HepG2 (cell line): ENCODE measurements at regions not wholly inside any gene's neighbourhood (a gene's known extent, or its start where the extent isn't known, plus 50 kb on each side); places are given as distances from the start of the nearest gene placed in this dataset.

Experiments used
- ATAC-seq: fragments of 200-7000 bp; cut with Tn5 transposase; 3 replicates; pipeline ENCODE4 v1.9.1; 2020; ENCODE audit warnings: mild to moderate bottlenecking, moderate library complexity
- BruUV-seq: library from RNA; stranded (reverse); fragments of 400-500 nt; replicated peaks from 2 replicates; lab custom pipeline; 2021; lab: Mats Ljungman, UMichigan
- CTCF ChIA-PET: fragments of 300-600 bp; formaldehyde crosslinking; extraction: SDS; loops from one replicate; lab custom pipeline; 2021; ENCODE audit warnings: low total read pairs, inconsistent platforms, low intra/inter-chr PET ratio; lab: Yijun Ruan, JAX
- POLR2A ChIA-PET: fragments of 350-600 bp; sonication (Branson Sonifier 250); formaldehyde crosslinking; loops from one replicate; lab custom pipeline; 2020; ENCODE audit warnings: antibody characterized with exemption, inconsistent platforms; lab: Yijun Ruan, JAX
- DNase-seq: peaks from one replicate; pipeline ENCODE4 v3.0.0-alpha.2; 2015; ENCODE audit warnings: low spot score
- FAIRE-seq: peaks from 3 replicates; lab custom pipeline; 2011; peaks lifted over from hg19 to GRCh38; lab: Jason Lieb, UNC
- H2AFZ ChIP-seq: one replicate; pipeline ENCODE4 v1.6.1; 2011; ENCODE audit warnings: low read length, inconsistent platforms
- H3K27ac ChIP-seq: fragments of 300-600 bp; 3 replicates; pipeline ENCODE4 v1.8.0; 2011; ENCODE audit warnings: mixed run types, mild to moderate bottlenecking, mixed read lengths, low read length, inconsistent platforms; ENCODE audit not compliant: insufficient read depth; ENCODE audit errors: extremely low read length
- H3K27me3 ChIP-seq, 2 experiments: fragments of 200-600 bp in 1 of 2; 2 replicates in 1 of 2; 3 replicates in 1 of 2; pipeline versions ENCODE4 v1.6.0 to v1.8.0; 2011; ENCODE audit warnings: low read length in 2 of 2, mild to moderate bottlenecking in 2 of 2, moderate library complexity in 2 of 2, inconsistent platforms in 1 of 2; ENCODE audit not compliant: insufficient read depth in 2 of 2, control insufficient read depth in 1 of 2
- H3K36me3 ChIP-seq, 2 experiments: fragments of 200-600 bp in 1 of 2; replicated peaks in 1 of 2; 2 replicates in 1 of 2; 3 replicates in 1 of 2; pipeline versions ENCODE4 v1.5.1 to v1.8.0; 2011; ENCODE audit warnings: low read length in 2 of 2, inconsistent platforms in 1 of 2; ENCODE audit not compliant: insufficient read depth in 2 of 2, control insufficient read depth in 1 of 2
- H3K4me1 ChIP-seq: 2 replicates; pipeline ENCODE4 v1.5.1; 2012; ENCODE audit warnings: low read length, inconsistent platforms; ENCODE audit not compliant: insufficient read depth
- H3K4me2 ChIP-seq: 2 replicates; pipeline ENCODE4 v1.6.0; 2011; ENCODE audit warnings: low read depth, low read length, inconsistent platforms
- H3K4me3 ChIP-seq, 3 experiments: fragments of 200-600 bp in 1 of 3; sonication (generic), shearing (Covaris generic) in 1 of 3; replicated peaks in 1 of 3; 2 replicates each; pipeline ENCODE4 v1.5.1; 2011 to 2016; ENCODE audit warnings: low read length in 3 of 3, inconsistent platforms in 2 of 3, low read depth in 2 of 3, mild to moderate bottlenecking in 2 of 3, control low read depth in 1 of 3, mixed read lengths in 1 of 3; ENCODE audit not compliant: insufficient read depth in 1 of 3
- H3K79me2 ChIP-seq: one replicate; pipeline ENCODE4 v1.6.1; 2011; ENCODE audit warnings: low read length, inconsistent platforms; ENCODE audit not compliant: insufficient read depth
- H3K9ac ChIP-seq: 2 replicates; pipeline ENCODE4 v1.6.0; 2011; ENCODE audit warnings: mild to moderate bottlenecking, low read depth, low read length, inconsistent platforms; ENCODE audit not compliant: insufficient read depth
- H3K9me3 ChIP-seq: 2 replicates; pipeline ENCODE4 v1.5.1; 2012; ENCODE audit warnings: mild to moderate bottlenecking, low read length
- H4K20me1 ChIP-seq: 2 replicates; pipeline ENCODE4 v1.6.0; 2011; ENCODE audit warnings: inconsistent platforms, mild to moderate bottlenecking, low read length, moderate library complexity; ENCODE audit not compliant: insufficient read depth
- GLI4 ChIP-seq: sonication (generic); formaldehyde crosslinking; IDR thresholded peaks from 2 replicates; pipeline ENCODE4 v1.5.1; 2020; ENCODE audit warnings: missing genetic modification reagents, mild to moderate bottlenecking, moderate library complexity, borderline replicate concordance
- IRF2 ChIP-seq: IDR thresholded peaks from 2 replicates; pipeline ENCODE4 v1.6.1; 2018; ENCODE audit warnings: missing genetic modification reagents, missing compliant biosample characterization
- IRX3 ChIP-seq: sonication (generic); formaldehyde crosslinking; IDR thresholded peaks from 2 replicates; pipeline ENCODE4 v1.8.1; 2023; ENCODE audit warnings: mild to moderate bottlenecking, low read depth, missing genetic modification reagents, borderline replicate concordance
- JUND ChIP-seq: sonication (generic); formaldehyde crosslinking; IDR thresholded peaks from 2 replicates; pipeline ENCODE4 v1.8.0; 2022; ENCODE audit warnings: mild to moderate bottlenecking, missing genetic modification reagents
- NKX3-1 ChIP-seq: sonication (generic); formaldehyde crosslinking; IDR thresholded peaks from 2 replicates; pipeline ENCODE4 v1.5.0; 2020; ENCODE audit warnings: missing genetic modification reagents
- RFX5 ChIP-seq: IDR thresholded peaks from 2 replicates; pipeline ENCODE4 v1.6.1; 2011; ENCODE audit warnings: low read depth, low read length, improper control_type of control experiment
- SOX6 ChIP-seq, 2 experiments: fragments of 450-650 bp in 1 of 2; sonication (generic) in 1 of 2; formaldehyde crosslinking in 1 of 2; IDR thresholded peaks; 2 replicates each; pipeline versions ENCODE4 v1.4.0 to v1.6.1; 2017 to 2020; ENCODE audit warnings: antibody characterized with exemption in 1 of 2, mild to moderate bottlenecking in 1 of 2, missing genetic modification reagents in 1 of 2
- TCF12 ChIP-seq, 2 experiments: fragments of 450-650 bp in 1 of 2; sonication (generic) in 1 of 2; formaldehyde crosslinking in 1 of 2; IDR thresholded peaks; 2 replicates each; pipeline versions ENCODE4 v1.6.1 to v1.8.0; 2017 to 2022; ENCODE audit warnings: antibody characterized with exemption in 1 of 2, mild to moderate bottlenecking in 1 of 2, missing genetic modification reagents in 1 of 2, moderate library complexity in 1 of 2
- ZNF343 ChIP-seq: sonication (generic); formaldehyde crosslinking; IDR thresholded peaks from 2 replicates; pipeline ENCODE4 v1.4.0; 2020; ENCODE audit warnings: mild to moderate bottlenecking, missing genetic modification reagents
- ZNF7 ChIP-seq: IDR thresholded peaks from 2 replicates; pipeline ENCODE4 v1.6.1; 2016; ENCODE audit warnings: missing biosample characterization, missing genetic modification reagents
- ZNF761 ChIP-seq: sonication (generic); formaldehyde crosslinking; conservative IDR thresholded peaks from 2 replicates; pipeline ENCODE4 v1.4.0; 2020; ENCODE audit warnings: mild to moderate bottlenecking, missing genetic modification reagents
- ZSCAN30 ChIP-seq: sonication (generic); formaldehyde crosslinking; IDR thresholded peaks from 2 replicates; pipeline ENCODE4 v1.5.0; 2020; ENCODE audit warnings: mild to moderate bottlenecking, missing genetic modification reagents
- WGBS: methylation state at CpG from one replicate; pipeline ENCODE4 v1.1.6; 2017; ENCODE audit warnings: low lambda C conversion rate; 5-methylcytosine and 5-hydroxymethylcytosine counted together
- in situ Hi-C: cut with HindIII; loops from 2 replicates; pipeline ENCODE4 v1.10.0; 2017; ENCODE audit warnings: low pct_unique_long_range_greater_than_20kb; ENCODE audit not compliant: extremely low pct_ligation_motif_present
- intact Hi-C: fragments of 100-400 bp; cut with micrococcal nuclease; formaldehyde crosslinking; loops from one replicate; pipeline ENCODE4 v1.10.0; 2022; ENCODE audit not compliant: unreplicated experiment
- TF ChIP-seq, protein P1 (sequence below): sonication (generic); formaldehyde crosslinking; IDR thresholded peaks from 2 replicates; pipeline ENCODE4 v1.4.0; 2020; ENCODE audit warnings: mild to moderate bottlenecking, missing genetic modification reagents

DNA sequence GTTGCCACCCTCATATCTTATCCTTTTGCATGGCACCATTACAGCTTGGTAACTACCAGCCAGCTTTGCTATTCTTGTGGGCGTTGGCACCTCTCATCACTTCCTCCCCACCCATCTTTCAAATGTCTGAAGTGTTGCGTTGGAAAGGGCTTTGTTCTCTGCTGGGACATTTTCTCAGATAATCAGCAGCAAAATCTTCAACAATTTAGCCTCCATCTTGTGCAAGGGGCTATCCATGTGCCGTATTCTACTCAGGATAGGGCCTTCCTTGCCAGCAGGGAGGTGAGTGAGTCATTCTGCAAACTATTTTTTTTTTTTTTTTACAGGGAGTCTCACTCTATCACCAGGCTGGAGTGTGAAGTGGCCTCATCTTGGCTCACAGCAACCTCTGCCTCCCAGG lies 62.1 kb upstream of the NUDT12 start (continued):
- TF ChIP-seq, protein P1, sequence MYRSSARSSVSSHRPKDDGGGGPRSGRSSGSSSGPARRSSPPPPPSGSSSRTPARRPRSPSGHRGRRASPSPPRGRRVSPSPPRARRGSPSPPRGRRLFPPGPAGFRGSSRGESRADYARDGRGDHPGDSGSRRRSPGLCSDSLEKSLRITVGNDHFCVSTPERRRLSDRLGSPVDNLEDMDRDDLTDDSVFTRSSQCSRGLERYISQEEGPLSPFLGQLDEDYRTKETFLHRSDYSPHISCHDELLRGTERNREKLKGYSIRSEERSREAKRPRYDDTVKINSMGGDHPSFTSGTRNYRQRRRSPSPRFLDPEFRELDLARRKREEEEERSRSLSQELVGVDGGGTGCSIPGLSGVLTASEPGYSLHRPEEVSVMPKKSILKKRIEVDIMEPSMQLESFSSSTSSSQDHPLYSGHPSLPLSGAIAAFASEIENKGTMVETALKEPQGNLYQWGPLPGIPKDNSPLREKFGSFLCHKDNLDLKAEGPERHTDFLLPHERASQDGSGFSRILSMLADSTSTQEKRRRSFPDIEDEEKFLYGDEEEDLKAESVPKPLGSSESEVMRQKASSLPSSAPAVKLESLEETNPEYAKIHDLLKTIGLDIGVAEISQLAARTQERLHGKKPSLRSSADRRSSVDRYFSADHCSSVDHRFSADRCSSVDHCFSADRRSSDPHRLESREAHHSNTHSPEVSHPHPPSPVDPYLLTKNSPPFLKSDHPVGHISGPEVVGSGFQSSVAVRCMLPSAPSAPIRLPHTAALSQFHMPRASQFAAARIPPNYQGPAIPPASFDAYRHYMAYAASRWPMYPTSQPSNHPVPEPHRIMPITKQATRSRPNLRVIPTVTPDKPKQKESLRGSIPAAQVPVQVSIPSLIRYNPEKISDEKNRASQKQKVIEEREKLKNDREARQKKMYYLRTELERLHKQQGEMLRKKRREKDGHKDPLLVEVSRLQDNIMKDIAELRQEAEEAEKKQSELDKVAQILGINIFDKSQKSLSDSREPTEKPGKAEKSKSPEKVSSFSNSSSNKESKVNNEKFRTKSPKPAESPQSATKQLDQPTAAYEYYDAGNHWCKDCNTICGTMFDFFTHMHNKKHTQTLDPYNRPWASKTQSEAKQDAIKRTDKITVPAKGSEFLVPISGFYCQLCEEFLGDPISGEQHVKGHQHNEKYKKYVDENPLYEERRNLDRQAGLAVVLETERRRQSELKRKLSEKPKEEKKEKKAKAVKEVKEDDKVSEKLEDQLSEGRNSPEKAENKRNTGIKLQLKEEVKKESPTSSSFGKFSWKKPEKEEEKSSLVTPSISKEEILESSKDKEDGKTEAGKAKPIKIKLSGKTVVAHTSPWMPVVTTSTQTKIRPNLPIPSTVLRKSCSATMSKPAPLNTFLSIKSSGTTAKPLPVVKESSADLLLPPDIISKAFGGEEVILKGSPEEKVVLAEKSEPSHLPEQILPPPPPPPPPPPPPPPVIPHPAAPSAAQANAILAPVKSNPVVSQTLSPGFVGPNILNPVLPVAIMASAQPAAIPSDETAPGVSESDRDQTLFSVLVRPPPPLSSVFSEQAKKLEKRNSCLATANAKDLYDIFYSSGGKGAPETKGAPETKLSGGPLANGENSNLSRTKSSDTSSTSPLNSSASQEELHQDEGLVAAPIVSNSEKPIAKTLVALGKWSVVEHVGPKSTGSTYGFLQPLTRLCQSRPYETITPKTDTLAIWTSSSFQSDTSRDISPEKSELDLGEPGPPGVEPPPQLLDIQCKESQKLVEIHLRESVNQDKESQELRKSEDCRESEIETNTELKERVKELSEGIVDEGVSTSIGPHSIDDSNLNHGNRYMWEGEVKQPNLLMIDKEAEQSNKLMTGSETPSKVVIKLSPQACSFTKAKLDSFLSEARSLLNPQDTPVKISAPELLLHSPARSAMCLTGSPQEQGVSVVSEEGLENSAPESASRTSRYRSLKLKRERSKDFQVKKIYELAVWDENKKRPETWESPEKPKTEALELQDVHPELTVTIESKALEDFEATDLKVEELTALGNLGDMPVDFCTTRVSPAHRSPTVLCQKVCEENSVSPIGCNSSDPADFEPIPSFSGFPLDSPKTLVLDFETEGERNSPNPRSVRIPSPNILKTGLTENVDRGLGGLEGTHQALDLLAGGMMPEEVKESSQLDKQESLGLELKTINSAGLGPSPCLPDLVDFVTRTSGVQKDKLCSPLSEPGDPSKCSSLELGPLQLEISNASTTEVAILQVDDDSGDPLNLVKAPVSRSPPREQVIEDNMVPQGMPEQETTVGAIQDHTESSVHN (CRISPR knock-in tag) = no peak
- TF ChIP-seq GLI4 (CRISPR knock-in tag) = no peak
- TF ChIP-seq JUND (CRISPR knock-in tag) = no peak

DNA sequence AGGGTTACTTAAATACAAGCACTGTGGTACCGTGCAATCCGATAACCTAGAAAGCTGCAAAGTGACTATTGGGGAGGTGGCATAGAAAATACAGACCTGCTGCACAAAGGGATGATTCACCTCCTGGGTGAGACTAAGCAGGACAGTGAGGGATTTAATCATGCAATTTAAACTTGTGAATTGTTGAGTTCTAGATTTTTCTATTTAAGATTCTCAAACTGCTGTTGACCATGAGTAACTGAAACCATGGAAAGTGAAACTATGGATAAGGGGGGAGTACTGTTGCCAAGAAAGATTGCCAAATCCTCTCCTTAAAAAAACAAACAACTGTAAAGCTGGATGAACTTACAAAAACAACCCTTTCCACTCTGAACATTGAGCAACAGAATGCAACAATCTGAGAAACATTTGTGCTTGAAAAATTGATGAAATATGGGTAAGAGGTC lies 61.5 kb upstream of the NUDT12 start:
- no peak for TF ChIP-seq IRX3 (CRISPR knock-in tag)
- TF ChIP-seq ZSCAN30 (CRISPR knock-in tag) = no peak
- TF ChIP-seq SOX6 (IDR thresholded peaks at IDR 0.05) = no peak
- TF ChIP-seq SOX6 (CRISPR knock-in tag; IDR thresholded peaks at IDR 0.05) = no peak
- TF ChIP-seq TCF12 (IDR thresholded peaks at IDR 0.05) = no peak
- no peak for TF ChIP-seq TCF12 (CRISPR knock-in tag; IDR thresholded peaks at IDR 0.05)
- no peak for TF ChIP-seq NKX3-1 (CRISPR knock-in tag)
- no peak for TF ChIP-seq ZNF343
- no peak for TF ChIP-seq RFX5
- TF ChIP-seq ZNF7 = no peak
- TF ChIP-seq IRF2 (CRISPR knock-in tag) = no peak
- TF ChIP-seq ZNF761 (CRISPR knock-in tag) = no peak
- Histone ChIP-seq H4K20me1 (no peaks in the 10 kb centered on the region), H2AFZ (no peak overlapping the region), H3K4me2 (no peak overlapping the region), H3K4me1 (no peaks in the 10 kb centered on the region), H3K9ac (no peak overlapping the region), H3K9me3 (no peaks in the 10 kb centered on the region), H3K27ac (no peak overlapping the region), H3K27me3 (no peaks in the 10 kb centered on the region), H3K79me2 (no peaks in the 10 kb centered on the region), H3K36me3 (no peaks in the 10 kb centered on the region), H3K4me3 (no peak overlapping the region)
- no TSS peak for BruUV-seq
- no peak for ATAC-seq
- FAIRE-seq = no peak
- WGBS = 37% methylated on average over 2 of the region's 2 CpGs
- intact Hi-C loops = no loop called here
- no peak for DNase-seq
- ChIA-PET CTCF (no interaction called here), POLR2A (no interaction called here)
- in situ Hi-C loops = no loop called here
